HEK293T (cell line): ENCODE measurements at regions not wholly inside any gene's neighbourhood (a gene's known extent, or its start where the extent isn't known, plus 50 kb on each side); places are given as distances from the start of the nearest gene placed in this dataset.

Experiments
- CTCF ChIA-PET: fragments of 350-600 bp; formaldehyde crosslinking; extraction: SDS; loops from one replicate; lab custom pipeline; 2021; ENCODE audit warnings: antibody characterized with exemption, inconsistent platforms; lab: Yijun Ruan, JAX
- POLR2A ChIA-PET: fragments of 350-600 bp; formaldehyde crosslinking; extraction: SDS; loops from one replicate; lab custom pipeline; 2020; ENCODE audit warnings: antibody characterized with exemption, inconsistent platforms; lab: Yijun Ruan, JAX
- DNase-seq: peaks from one replicate; pipeline ENCODE4 v3.0.0; 2012; ENCODE audit warnings: mixed read lengths; ENCODE audit errors: extremely low spot score
- ARNT ChIP-seq: fragments of 450-650 bp; IDR thresholded peaks from 2 replicates; pipeline ENCODE4 v1.6.1; 2017; ENCODE audit warnings: mild to moderate bottlenecking
- BHLHE40 ChIP-seq: fragments of 450-650 bp; IDR thresholded peaks from 2 replicates; pipeline ENCODE4 v1.6.1; 2016; ENCODE audit warnings: mild to moderate bottlenecking, moderate library complexity, borderline replicate concordance
- CTBP1 ChIP-seq: fragments of 450-650 bp; IDR thresholded peaks from 2 replicates; pipeline ENCODE4 v1.6.1; 2016; ENCODE audit warnings: borderline replicate concordance
- ELF4 ChIP-seq: fragments of 450-650 bp; IDR thresholded peaks from 2 replicates; pipeline ENCODE4 v1.6.1; 2017; ENCODE audit warnings: antibody characterized with exemption
- FOXA1 ChIP-seq: fragments of 450-650 bp; IDR thresholded peaks from 2 replicates; pipeline ENCODE4 v1.6.1; 2016; ENCODE audit warnings: mild to moderate bottlenecking
- FOXK2 ChIP-seq: fragments of 450-650 bp; IDR thresholded peaks from 2 replicates; pipeline ENCODE4 v1.6.1; 2016; ENCODE audit warnings: mild to moderate bottlenecking
- FOXM1 ChIP-seq: fragments of 450-650 bp; IDR thresholded peaks from 2 replicates; pipeline ENCODE4 v1.6.1; 2017; ENCODE audit warnings: mild to moderate bottlenecking, borderline replicate concordance
- HDGF ChIP-seq: fragments of 450-650 bp; IDR thresholded peaks from 2 replicates; pipeline ENCODE4 v1.6.1; 2017; ENCODE audit warnings: antibody characterized with exemption, borderline replicate concordance
- L3MBTL2 ChIP-seq: fragments of 450-650 bp; conservative IDR thresholded peaks from 2 replicates; pipeline ENCODE4 v1.6.1; 2016; ENCODE audit warnings: mild to moderate bottlenecking
- LEF1 ChIP-seq: fragments of 450-650 bp; IDR thresholded peaks from 2 replicates; pipeline ENCODE4 v1.6.1; 2017; ENCODE audit warnings: mild to moderate bottlenecking, borderline replicate concordance
- NFRKB ChIP-seq: fragments of 450-650 bp; IDR thresholded peaks from 2 replicates; pipeline ENCODE4 v1.6.1; 2016; ENCODE audit warnings: mild to moderate bottlenecking, moderate library complexity
- PKNOX1 ChIP-seq: fragments of 450-650 bp; IDR thresholded peaks from 2 replicates; pipeline ENCODE4 v1.6.1; 2016
- SP1 ChIP-seq: fragments of 450-650 bp; IDR thresholded peaks from 2 replicates; pipeline ENCODE4 v1.6.1; 2017
- SUZ12 ChIP-seq: fragments of 450-650 bp; IDR thresholded peaks from 2 replicates; pipeline ENCODE4 v1.6.1; 2016; ENCODE audit warnings: mild to moderate bottlenecking
- TARDBP ChIP-seq: fragments of 450-650 bp; IDR thresholded peaks from 2 replicates; pipeline ENCODE4 v1.6.1; 2016
- ZNF384 ChIP-seq: fragments of 450-650 bp; IDR thresholded peaks from 2 replicates; pipeline ENCODE4 v1.6.1; 2016

DNA sequence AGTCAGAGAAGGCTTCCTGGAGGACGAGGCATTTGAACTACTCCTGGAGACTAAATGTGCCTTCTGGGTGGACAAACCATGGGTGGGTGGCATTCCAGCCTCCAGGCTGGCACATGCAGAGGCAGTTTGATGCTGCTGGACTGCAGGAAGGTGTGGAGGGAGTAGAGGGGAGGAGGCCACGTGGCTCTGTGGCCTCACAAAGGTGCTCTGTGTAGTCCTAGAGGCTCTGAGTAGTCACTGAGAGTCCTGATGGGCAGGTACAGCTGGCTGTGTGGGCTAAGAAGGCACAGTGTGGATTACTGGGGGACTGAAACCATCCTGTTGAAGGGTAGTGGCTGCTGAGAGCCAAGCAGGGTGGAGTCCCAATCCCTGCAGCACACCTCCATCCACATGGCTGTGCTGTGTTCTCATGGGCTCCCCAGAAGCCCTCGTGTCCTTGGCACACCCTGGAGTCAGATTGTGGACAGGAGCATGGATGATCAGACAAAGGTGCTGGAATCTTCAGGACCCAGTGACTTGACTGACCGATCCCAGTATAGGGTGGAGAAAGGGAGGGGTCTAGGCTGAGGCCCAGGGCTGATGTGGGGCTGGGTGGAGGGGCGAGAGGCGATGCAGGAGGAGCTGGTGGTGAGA is 87.4 kb upstream of the HS6ST1 start:
- CTCF ChIA-PET, result no interaction called here
- POLR2A ChIA-PET, result no interaction called here
- no peak for TF ChIP-seq TARDBP
- no peak for TF ChIP-seq HDGF
- no peak for TF ChIP-seq SUZ12
- no peak for TF ChIP-seq PKNOX1
- no peak for TF ChIP-seq SP1
- TF ChIP-seq CTBP1, result no peak
- TF ChIP-seq NFRKB, result no peak
- TF ChIP-seq L3MBTL2, result no peak
- TF ChIP-seq ARNT, result no peak
- TF ChIP-seq ZNF384, result no peak
- TF ChIP-seq LEF1, result no peak

GRCh38 chr2:128406736-128407554 is 88.3 kb upstream of the HS6ST1 start:
- no peak for DNase-seq
- POLR2A ChIA-PET, result no interaction called here
- CTCF ChIA-PET, result no interaction called here
- TF ChIP-seq FOXM1 (no peak), FOXA1 (no peak), LEF1 (no peak), TARDBP (no peak), ZNF384 (no peak), FOXK2 (no peak), SP1 (no peak), PKNOX1 (no peak), NFRKB (no peak), SUZ12 (no peak), BHLHE40 (no peak), ARNT (no peak)

More for the DNA sequence above, 87.4 kb upstream of the HS6ST1 start:
- DNase-seq, result no peak

DNA sequence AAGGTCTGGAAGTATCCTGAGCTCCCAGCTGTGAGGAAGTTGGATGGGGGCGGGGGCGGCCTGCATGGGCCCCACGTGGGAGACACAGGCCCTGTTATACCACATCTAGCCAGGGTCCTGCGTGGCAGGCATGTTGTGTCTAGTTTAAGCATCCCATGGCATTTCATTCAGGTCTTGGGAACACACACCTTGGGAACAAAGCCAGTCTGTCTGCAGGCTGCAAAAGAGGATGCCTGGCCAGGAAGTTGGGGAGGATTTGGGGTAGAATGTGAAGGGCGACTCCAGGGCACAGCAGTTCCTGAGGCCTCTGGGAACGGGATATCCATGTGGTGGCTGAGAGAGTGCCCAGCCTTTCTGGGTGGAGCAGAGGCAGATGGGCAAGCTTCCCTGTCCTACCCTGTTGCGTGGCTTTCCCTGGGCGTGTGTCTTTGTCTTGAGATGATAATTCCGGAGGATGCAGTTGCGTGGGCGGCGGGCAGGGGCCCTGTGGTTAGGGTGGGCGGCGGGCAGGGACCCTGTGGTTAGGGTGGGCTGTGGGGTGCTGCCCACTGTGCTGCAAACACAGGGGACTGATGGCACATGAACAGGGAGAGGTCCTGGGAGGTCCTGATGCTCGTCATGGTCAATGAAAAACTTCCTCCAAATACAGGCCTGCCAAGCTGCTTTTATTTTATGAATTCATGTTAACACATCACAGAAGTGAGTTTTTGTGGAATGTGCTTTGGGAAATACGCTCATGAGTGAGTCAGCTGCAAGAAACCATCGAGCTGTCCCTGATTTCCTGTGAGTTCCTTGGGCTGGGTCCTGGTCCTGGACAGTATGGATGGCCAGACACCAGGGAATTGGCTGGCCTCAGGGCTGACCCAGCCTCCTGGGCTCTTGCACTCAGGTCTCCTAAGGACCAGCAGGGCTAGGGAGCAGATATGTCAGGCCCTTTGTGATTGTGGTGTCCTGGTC is 90.0 kb upstream of the HS6ST1 start:
- TF ChIP-seq SP1, result no peak
- no peak for TF ChIP-seq CTBP1
- TF ChIP-seq FOXK2, result no peak
- no peak for TF ChIP-seq ELF4
- no peak for TF ChIP-seq FOXM1
- no peak for TF ChIP-seq ARNT
- TF ChIP-seq HDGF, result no peak
- no peak for TF ChIP-seq NFRKB
- no peak for TF ChIP-seq ZNF384
- TF ChIP-seq FOXA1, result no peak
- TF ChIP-seq LEF1, result no peak
- no peak for TF ChIP-seq BHLHE40
- TF ChIP-seq L3MBTL2, result no peak
- TF ChIP-seq SUZ12, result no peak
- TF ChIP-seq PKNOX1, result no peak
- TF ChIP-seq TARDBP, result no peak
- CTCF ChIA-PET, result interaction anchor here (0.6 kb wide), 1 partner anchor 1552 kb away, joined by 4 read pairs; no protein-coding TSS in a partner anchor
- no peak for DNase-seq

DNA sequence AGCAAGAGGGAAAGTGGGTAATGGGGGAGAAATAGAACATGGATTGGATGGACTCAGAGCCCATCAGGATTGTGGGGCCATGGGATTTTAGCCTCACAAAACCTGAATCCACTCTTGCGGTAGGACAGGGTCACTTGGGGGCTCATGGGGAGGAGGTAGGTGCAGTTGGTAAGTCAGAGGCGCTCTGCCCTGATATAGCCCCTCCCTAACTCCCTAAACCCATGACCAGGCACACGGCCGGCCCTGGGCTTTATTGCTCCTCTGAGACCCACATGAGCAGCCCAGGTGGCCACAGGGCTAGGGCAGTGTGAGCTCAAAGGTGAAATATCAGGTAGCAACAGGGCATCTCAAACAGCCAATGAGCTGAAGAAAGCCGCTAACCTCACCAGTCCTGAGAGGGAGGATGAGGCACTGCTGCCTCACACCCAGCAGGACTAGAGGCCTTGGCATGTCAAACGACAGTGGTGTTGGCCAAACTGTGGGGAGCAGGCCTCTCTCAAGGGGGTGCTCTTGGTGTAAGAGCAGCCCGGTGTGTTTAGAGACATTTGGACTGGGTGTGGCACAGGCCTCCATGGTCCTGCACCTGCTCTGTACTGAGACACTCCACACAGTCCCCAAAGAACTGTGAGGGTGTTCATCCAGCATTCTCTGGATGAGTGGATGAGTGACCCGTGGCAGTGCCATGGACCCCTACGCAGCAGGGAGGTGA is 90.8 kb upstream of the HS6ST1 start:
- POLR2A ChIA-PET, result no interaction called here
- no peak for DNase-seq
- CTCF ChIA-PET, result no interaction called here
- TF ChIP-seq TARDBP, result no peak
- TF ChIP-seq FOXK2, result no peak
- no peak for TF ChIP-seq L3MBTL2
- TF ChIP-seq BHLHE40, result no peak
- TF ChIP-seq HDGF, result no peak
- no peak for TF ChIP-seq ELF4
- TF ChIP-seq FOXM1, result no peak
- TF ChIP-seq LEF1, result no peak
- no peak for TF ChIP-seq NFRKB
- no peak for TF ChIP-seq FOXA1
- TF ChIP-seq ZNF384, result no peak
- no peak for TF ChIP-seq PKNOX1
- no peak for TF ChIP-seq CTBP1
- TF ChIP-seq ARNT, result no peak

More for the DNA sequence above, 90.0 kb upstream of the HS6ST1 start:
- POLR2A ChIA-PET, result no interaction called here
